Cardiac septum (tissue), 1 donor: ENCODE measurements at regions not wholly inside any gene's neighbourhood (a gene's known extent, or its start where the extent isn't known, plus 50 kb on each side); places are given as distances from the start of the nearest gene placed in this dataset.

Source experiments
- DNase-seq: peaks from one replicate; pipeline ENCODE4 v3.0.0-alpha.2; 2020; ENCODE audit warnings: low spot score
- intact Hi-C: fragments of 100-400 bp; cut with DNase I; formaldehyde crosslinking; loops from one replicate; pipeline ENCODE4 v1.14.0; 2022
- donor health status: DM: no; HTN: no; CAD: no.

DNA sequence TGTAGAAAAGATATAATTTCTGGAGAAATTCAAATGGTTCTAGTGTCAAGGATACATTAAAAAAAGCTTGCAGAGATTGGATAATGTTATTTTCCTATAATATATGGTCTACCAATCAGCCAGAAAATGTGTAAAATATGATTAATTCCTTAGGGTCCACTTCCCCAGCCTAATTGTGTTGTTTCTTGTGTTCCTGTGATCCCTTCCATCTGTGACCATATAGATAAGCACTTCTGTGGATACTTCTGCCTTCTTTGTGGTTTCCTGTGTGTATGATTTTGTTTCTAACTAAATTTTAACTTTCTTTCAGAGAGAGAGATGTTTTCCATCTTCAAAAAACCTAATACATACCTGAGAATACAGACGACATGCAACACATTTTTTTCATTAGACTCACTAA, 367.1 kb upstream of the PIK3C3 start:
- intact Hi-C loops: no loop called here
- DNase-seq: no peak

DNA sequence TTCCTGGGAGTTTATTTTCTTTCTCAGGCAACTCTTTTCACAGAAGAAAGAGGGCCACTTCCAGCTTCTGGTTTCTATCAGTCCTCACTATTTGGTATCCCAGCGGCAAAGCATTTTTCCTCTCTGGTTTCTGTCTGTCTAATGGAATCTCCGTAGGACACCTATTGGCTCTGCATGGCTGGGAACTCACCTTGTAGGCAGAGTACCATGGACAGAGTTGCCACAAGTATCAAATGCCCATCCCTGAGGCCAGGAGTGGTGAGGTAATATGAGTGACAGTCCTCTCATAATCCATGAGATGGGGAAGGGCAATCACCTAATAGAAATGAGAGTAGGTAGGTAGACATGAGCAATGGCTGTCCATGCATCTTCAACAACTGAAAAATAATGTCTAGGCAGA, 369.5 kb upstream of the PIK3C3 start:
- no peak for DNase-seq
- intact Hi-C loops: no loop called here

DNA sequence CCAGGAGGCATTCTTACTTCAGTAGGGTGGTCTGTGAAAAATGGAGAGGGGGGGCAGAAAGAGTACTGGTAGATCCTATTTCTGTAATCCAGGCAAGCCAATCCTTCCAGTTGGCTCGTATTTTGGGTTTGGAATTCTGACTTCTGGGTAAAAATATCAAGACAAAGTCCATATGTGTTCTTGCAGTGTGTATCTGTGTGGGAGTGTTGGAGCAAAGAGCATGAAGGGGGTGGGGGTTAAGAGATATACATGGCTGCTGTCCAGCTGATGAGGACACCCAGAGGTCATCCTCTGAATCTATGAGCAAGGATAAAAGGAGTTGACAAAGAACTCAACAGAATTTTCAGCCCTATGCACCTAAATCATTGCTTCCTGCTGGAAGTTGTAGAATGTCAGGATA, 375.8 kb upstream of the PIK3C3 start:
- DNase-seq: no peak
- intact Hi-C loops: no loop called here

DNA sequence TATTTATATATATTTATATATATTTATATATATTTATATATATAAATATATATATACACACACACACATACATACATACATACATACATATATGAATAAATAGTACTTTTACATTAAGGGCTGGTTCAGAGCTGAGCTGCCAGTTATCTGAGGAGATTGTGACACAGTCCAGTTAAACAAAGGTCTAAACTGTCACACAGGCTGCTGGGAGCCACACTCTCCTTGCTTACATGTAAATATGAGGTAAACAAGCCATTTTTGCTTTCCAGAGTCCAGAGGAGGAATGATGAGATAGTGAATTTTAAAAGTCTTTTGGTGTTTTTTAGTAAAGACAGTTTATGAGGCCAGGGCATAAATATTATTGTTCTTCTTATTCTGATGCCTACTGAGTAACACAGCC, 377.5 kb upstream of the PIK3C3 start:
- intact Hi-C loops: no loop called here
- no peak for DNase-seq

DNA sequence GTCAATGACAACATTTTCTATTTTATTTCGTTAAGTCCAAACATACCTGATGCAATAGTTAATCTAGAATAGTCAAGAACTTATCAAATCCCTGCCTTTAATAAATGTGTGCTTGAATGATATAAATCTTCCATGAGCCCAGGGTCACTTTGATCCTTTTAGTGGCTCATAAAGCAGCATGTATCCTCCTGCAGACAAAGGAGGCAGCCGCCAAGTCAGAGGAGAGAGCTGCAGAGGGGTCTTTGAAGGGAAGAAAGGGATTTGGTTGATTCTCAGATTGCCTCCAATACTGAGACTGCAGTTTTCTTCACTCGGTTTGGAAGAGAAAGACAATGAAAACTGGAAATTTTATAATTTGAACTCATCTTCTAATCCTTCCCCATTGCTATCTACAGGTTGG, 378.4 kb upstream of the PIK3C3 start:
- DNase-seq: no peak
- intact Hi-C loops: no loop called here

DNA sequence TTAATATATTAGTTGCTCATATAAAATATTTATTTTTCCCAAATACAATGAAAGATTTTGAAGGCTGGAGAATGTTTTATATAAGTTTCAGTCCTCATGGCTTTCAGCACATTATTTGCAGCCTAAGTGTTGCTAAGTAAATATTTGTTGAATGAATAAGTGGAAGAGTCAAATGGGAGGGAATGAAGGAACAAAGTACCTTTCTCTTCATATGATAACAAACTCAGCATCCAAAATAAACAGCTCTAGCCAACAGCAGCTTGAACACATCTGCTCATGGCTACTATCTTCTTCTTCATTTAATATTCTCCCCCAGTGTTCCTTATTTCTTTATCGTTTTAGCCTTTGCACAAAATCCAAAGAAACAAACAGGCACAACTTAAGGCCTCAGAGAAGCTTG, 385.2 kb upstream of the PIK3C3 start:
- intact Hi-C loops: no loop called here
- DNase-seq: no peak

DNA sequence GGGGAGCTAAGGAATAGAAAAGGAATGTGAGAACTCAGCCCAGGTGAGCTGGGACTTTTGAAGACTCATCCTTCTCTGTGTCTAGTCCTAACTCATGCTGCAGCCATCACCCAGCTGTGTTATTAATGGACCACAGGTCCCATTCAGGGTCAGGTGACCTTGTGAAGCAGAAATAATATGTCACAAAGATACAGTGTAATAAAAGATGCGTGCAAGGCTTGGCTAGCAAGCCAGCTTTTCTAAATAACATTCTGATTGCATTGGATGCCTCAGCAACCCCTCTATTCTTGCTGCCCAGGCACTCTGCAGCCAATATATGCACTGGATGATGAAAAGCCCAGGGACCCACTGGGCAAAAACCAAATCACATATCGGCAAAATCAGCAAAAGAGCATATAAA, 393.1 kb upstream of the PIK3C3 start:
- no peak for DNase-seq
- intact Hi-C loops: no loop called here

DNA sequence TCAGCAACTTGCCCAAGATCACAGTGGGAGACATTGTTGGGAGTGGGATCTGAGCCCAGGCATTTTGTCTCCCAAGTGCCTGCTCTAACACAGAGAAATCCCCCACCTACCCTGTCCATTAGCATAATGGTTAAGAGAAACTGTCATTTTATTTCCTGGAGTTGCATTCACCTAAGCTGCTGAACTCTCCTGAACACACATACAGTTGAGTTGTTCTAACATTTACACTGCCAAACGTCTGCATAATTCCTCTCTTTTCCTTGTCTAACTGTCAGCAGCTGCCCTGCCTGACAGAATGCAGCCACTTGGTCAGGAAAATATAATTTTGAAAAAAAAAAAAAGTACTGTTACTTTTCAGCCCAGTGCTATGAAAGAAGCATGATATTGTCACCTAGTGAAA, 396.3 kb upstream of the PIK3C3 start:
- no peak for DNase-seq
- intact Hi-C loops: no loop called here

DNA sequence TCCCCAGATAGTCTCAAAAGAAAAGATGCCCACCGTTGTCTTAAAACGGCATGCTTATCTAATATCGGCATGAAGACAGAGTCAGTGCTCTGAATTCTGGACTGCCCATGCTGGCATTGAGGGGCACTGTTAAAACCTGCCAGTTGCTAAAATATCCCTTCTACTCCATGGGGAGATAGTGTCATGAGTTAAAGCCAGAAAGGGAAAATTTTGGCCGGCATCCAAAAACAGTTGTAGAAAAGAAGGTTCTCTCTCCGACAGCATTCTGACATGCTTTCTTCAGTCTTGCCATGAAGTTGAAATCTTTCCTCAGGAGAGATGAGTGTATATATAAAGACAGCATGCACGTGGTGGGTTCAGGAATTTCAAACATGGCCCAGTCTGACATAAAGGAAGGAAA, 401.3 kb upstream of the PIK3C3 start:
- no peak for DNase-seq
- intact Hi-C loops: no loop called here

DNA sequence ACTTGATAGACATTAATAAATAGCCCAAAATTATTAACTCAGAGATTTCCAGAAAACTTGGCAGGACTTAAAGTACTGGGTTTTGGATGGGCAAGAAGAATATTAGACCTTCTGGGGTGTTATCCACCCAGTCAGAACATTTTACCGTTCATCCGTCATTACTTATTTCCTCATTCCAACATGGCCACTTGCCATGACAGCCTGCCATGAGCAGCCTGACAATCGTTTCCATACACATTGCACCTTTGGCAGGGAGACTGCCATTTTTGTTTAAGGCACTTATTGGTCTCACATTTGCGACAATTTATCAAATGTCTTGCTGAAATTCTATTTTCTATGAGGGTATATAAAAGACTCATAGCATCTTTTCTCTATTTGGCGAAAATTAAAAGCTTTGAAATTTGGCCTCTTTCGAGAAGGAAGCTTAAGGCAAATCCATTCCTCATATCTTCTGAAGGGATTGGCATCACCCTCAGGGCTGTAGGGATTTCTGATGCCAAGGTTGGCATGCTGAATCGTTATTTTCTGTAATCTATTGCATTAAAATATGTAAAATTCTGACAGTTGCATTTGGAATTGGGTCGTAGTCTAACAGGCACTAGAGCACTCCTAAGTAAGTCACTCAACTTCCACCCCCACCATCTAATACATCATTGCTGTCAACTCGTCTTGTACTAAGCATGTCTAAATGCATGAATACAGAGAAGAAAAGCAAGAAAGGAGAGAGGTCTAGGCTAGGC, 406.3 kb upstream of the PIK3C3 start:
- no peak for DNase-seq
- intact Hi-C loops: no loop called here

DNA sequence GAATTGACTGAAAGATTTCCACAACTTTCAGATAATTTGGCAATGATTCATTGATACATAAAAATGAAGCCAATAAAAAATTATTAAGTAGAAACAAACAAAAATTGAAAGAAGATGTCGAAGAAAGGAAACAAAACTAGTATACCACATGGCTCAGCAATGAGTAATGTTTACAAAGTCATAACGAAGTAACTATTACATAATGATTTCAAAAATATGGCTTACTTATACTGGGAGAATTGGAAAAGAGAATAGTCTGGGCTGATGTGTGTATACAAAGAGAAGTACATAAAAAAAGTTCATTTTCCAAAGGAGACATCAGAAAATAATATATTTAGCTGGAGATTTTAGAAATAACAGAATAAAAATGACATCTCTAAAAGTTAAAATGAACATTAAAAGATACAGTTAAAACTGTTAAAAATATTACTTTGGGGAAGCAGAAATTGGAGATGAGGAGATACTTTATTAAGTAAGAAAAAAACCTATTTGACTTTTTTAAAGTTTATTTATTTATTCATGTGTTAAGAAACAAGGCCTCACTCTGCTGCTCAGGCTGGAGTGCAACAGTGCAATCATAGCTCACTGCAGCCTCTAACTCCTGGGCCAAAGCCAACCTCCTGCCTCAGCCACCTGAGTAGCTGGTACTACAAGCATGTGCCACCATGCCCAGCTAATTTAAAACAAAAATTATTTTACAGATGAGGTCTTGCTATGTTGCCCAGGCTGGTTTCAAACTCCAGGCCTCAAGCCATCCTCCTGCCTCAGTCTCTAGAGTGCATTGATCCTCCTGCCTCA, 409.7 kb upstream of the PIK3C3 start:
- DNase-seq: no peak
- intact Hi-C loops: no loop called here

DNA sequence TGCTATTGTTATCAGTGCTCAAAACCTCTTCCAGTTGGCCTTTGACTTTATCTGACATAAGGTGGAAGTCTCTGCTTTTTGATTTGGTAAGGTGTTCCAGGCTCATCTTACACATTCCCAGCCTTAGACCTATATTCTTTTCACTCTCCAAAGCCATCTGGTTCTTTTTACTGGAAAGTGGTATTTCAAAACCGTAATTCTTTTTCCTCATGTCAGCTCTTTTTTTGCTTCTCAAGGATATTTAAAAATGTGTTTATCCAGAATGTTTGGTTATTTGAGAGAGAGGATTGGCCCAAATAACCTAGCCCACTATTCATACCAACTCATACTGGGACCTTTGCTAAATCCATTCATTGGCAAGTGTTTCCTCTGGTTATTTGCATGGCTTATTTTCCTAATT, 411.2 kb upstream of the PIK3C3 start:
- intact Hi-C loops: no loop called here

DNA sequence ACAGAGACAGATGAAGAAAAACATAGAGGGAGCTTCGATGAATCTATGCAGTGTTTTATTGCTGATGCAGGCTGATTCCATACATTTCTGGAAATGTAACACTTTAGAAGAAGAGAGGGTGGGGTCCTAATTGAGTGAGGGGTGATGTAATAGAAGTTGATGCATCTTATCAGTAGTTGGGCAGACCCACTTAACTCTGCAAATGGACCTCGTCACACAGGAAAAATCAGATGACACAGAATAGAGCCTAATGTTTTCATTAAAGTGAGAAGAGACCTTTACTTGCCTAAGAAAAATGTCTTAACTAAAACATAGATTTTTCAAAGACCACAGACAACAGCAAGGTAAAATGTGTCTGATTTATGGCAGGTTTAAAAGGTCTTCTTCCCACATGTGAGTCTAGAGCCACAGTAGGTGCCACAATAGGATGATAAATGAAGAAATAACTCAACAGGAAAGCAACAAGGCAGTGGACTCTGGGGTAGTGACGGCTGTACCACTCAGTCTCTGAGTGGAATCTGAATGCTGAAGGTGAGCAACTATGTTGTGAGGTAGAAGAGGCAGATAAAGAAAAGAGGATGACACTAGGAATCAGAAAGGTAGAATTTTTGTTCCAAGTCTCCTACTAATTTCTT, 414.7 kb upstream of the PIK3C3 start:
- intact Hi-C loops: no loop called here
- no peak for DNase-seq

More for the DNA sequence above, 411.2 kb upstream of the PIK3C3 start:
- no peak for DNase-seq

DNA sequence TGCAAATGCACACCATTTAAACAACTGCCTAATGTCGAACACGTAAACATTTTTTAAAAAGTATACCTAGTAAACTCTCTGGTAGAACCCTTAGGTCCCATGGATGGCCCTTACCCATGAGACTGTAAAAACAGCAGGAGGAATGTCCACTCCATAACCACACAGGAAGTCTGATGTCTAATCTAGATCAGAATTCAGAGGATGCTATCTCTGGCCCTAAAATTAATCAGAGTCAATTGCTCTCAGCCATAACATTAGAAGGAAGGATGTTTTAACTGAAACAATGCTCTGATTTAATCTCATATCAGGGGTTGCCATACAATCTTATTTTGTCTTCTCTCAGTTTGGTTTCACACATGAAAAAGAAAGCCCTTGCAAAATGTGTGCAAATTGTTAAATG, 416.3 kb upstream of the PIK3C3 start:
- intact Hi-C loops: no loop called here
- no peak for DNase-seq

DNA sequence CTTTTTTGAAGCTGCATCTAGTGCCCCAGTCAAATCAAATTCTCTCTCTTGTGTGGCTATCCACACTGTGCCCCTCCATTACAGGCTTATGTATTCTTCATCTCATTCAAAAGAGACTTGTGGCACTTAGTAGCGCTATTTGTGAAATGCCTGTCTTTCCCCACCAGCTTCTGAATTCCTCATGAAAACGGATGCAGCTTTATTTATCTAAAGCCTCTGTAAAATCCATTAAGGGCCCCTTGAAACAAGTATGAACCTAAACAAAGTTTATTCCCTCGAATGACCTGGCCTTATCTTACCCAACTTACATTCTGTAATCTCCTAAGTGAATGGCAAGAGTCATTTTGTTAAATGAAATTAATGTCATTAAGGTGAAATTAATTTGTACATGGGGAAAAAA, 417.4 kb upstream of the PIK3C3 start:
- intact Hi-C loops: no loop called here

DNA sequence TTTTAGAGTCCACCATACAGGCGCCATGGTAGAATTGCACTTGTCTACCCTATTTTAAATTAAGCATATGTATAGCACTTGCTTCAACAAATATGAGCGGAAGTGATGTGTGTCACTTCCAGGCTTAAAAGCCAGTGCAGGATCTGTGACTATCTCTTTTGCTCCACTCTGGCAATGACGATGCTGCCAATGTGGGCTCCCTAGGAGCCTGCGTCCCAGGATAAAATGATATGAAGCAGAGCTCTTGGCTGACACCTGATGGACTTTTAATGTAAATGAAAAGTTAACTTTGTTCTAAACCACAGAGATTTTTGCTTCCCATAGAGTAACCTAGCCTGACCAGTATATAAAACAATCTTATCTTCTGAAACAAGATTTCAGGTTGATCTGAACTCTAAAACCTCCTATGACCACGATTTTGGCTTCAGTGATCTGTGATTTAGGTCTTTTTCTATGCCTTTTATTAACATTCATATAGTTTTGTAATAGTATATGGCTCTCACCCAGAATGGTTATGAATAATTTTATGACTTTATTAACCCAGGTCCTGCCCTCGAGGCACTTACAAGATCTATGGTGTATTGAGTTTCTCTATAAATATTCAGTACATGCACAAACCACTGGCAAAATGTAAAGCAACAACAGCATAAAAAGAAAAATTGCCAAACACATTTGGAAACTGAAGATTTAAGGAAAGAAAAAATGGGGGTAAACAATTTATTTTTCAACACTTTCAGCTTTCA, 422.5 kb upstream of the PIK3C3 start:
- intact Hi-C loops: no loop called here
- no peak for DNase-seq

More for the DNA sequence above, 417.4 kb upstream of the PIK3C3 start:
- DNase-seq: no peak

DNA sequence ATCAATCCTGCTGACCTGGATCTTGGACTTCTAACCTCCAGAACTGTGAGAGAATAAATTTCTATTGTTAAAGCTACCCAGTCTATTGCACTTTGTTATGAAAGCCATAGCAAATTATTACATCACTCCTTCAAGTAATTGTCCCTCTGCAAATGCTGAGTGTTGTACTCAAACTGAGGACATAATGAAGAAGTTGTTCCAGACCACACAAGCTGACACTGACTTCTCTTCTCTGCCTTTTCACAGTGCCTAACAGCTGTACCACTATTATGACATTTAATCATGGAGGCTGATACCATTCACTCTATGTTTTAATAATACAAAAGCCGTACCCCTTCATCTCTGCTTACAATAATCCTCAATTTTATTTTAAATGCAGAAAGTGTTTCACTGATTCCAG, 424.1 kb upstream of the PIK3C3 start:
- DNase-seq: no peak
- intact Hi-C loops: no loop called here

DNA sequence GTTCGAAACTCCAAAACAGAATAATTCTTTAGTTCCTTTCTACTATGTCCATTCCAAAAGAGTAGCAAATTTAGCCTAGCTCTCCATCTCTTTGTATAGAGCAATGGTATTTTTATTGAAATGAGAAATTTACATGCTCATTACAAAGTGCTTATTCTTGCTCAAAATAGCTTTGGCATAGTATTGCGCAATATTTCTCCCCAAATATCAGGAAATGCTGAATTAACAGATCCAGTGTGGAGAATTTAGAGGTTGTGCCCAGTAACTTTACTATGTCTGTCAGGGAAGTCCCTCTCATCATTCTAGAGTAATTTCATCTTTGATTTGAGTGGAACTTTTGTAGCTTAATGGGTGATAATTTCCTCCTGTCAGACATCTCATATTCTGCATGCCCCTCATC, 425.9 kb upstream of the PIK3C3 start:
- intact Hi-C loops: no loop called here
- DNase-seq: no peak

DNA sequence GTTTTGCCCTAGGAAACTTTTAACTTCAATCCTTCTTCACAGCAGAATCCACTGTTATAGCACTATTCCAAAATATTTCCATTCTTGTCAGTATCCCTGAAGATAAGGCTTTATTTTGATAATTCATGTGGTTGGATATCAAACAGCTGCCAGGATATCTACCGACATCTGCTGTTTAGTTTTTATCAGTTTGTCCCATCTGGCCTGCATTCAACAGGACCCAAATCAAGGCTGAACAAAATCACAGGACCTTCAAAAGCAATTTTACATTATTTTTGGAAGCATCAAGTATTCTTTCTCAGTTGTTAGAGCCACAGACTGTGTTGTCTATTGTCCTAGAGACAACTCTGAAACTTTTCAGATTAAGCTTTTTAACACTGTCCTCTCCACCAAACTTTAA, 429.0 kb upstream of the PIK3C3 start:
- intact Hi-C loops: no loop called here
- DNase-seq: no peak
